ENCODE measurements at regions not wholly inside any gene's neighbourhood (a gene's known extent, or its start where the extent isn't known, plus 50 kb on each side); places are given as distances from the start of the nearest gene placed in this dataset.

- Histone ChIP-seq H3K4me1 (ENCODE audit: control insufficient read depth in 3 of 3, insufficient read depth in 3 of 3, low read length in 3 of 3) (peaks cover 24 to 36% (median 35%) of the 10 kb centered on the region in 3 donors), H3K9ac (ENCODE audit: low read depth in 1 of 3, low read length in 3 of 3) (no peak overlapping the region), H3K4me3 (ENCODE audit: low read length in 3 of 3) (no peak overlapping the region), H3K27me3 (ENCODE audit: control insufficient read depth in 3 of 3, insufficient read depth in 3 of 3, low read length in 3 of 3) (peaks cover 0 to 10% (median 9%) of the 10 kb centered on the region in 3 donors), H3K9me3 (ENCODE audit: control insufficient read depth in 3 of 3, low read length in 3 of 3) (no peaks in the 10 kb centered on the region), H3K27ac (ENCODE audit: low read depth, low read length) (no peak overlapping the region), H3K36me3 (ENCODE audit: control insufficient read depth in 3 of 3, insufficient read depth in 3 of 3, low read length in 3 of 3) (no peaks in the 10 kb centered on the region)
Measured at GRCh38 chr21:43357715-43358430, 69.1 kb downstream of the SIK1 start.

DNA sequence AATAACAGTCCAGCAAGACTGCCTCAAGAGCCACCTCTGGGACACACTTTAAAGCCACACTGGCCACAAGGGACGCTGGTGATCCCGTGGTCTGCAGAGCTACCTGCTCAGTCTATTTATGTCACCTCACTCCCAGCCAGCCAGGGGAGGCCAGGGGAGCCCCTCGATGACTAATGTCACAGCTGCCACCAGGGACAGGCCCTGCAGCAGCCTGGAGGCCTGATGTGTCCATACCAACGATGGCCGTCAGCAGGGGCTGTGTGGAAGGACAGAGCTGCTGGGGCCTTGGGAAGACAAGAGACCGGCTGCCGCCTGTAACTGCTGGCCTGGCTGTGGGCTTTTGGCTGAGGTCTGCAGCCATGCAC is 71.0 kb downstream of the SIK1 start:
- Histone ChIP-seq H3K27me3 (ENCODE audit: control insufficient read depth in 3 of 3, insufficient read depth in 3 of 3, low read length in 3 of 3) (peaks cover 0 to 10% (median 9%) of the 10 kb centered on the region in 3 donors), H3K27ac (ENCODE audit: low read depth, low read length) (no peak overlapping the region), H3K9ac (ENCODE audit: low read depth in 1 of 3, low read length in 3 of 3) (no peak overlapping the region), H3K9me3 (ENCODE audit: control insufficient read depth in 3 of 3, low read length in 3 of 3) (no peaks in the 10 kb centered on the region), H3K4me3 (ENCODE audit: low read length in 3 of 3) (no peak overlapping the region), H3K4me1 (ENCODE audit: control insufficient read depth in 3 of 3, insufficient read depth in 3 of 3, low read length in 3 of 3) (peaks cover 6 to 16% (median 16%) of the 10 kb centered on the region in 3 donors), H3K36me3 (ENCODE audit: control insufficient read depth in 3 of 3, insufficient read depth in 3 of 3, low read length in 3 of 3) (no peaks in the 10 kb centered on the region)

GRCh38 chr21:43355266-43355924 is 71.5 kb downstream of the SIK1 start:
- Histone ChIP-seq H3K27ac (ENCODE audit: low read depth, low read length) (no peak overlapping the region), H3K4me3 (ENCODE audit: low read length in 3 of 3) (no peak overlapping the region), H3K9ac (ENCODE audit: low read depth in 1 of 3, low read length in 3 of 3) (no peak overlapping the region), H3K4me1 (ENCODE audit: control insufficient read depth in 3 of 3, insufficient read depth in 3 of 3, low read length in 3 of 3) (peaks cover 5 to 11% (median 11%) of the 10 kb centered on the region in 3 donors), H3K9me3 (ENCODE audit: control insufficient read depth in 3 of 3, low read length in 3 of 3) (no peaks in the 10 kb centered on the region), H3K36me3 (ENCODE audit: control insufficient read depth in 3 of 3, insufficient read depth in 3 of 3, low read length in 3 of 3) (no peaks in the 10 kb centered on the region), H3K27me3 (ENCODE audit: control insufficient read depth in 3 of 3, insufficient read depth in 3 of 3, low read length in 3 of 3) (peaks cover 0 to 10% (median 9%) of the 10 kb centered on the region in 3 donors)

DNA sequence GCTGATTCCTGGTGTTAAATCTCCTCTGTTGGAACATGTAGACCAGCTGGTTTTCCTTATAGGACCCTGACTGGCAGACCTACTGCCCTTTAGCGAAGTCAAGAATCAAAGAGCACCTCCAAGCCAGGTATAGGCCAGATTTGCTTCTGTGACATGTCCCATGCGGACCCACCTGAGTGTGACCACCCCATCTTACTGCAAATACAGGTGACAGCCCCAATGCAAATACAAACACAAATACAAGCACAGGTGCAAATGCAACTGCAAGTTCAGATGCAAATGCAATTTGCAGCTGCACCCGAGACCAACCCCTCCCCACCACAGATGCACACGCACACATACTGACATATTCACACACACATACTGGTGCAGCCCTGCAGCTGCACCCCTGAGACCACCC is 72.3 kb downstream of the SIK1 start:
- Histone ChIP-seq H3K4me1 (ENCODE audit: control insufficient read depth in 3 of 3, insufficient read depth in 3 of 3, low read length in 3 of 3) (peaks cover 5 to 11% (median 7%) of the 10 kb centered on the region in 3 donors), H3K36me3 (ENCODE audit: control insufficient read depth in 3 of 3, insufficient read depth in 3 of 3, low read length in 3 of 3) (no peaks in the 10 kb centered on the region), H3K9me3 (ENCODE audit: control insufficient read depth in 3 of 3, low read length in 3 of 3) (no peaks in the 10 kb centered on the region), H3K9ac (ENCODE audit: low read depth in 1 of 3, low read length in 3 of 3) (no peak overlapping the region), H3K27me3 (ENCODE audit: control insufficient read depth in 3 of 3, insufficient read depth in 3 of 3, low read length in 3 of 3) (peaks cover 0 to 10% (median 9%) of the 10 kb centered on the region in 3 donors), H3K27ac (ENCODE audit: low read depth, low read length) (no peak overlapping the region), H3K4me3 (ENCODE audit: low read length in 3 of 3) (no peak overlapping the region)

- Histone ChIP-seq H3K4me1 (ENCODE audit: control insufficient read depth in 3 of 3, insufficient read depth in 3 of 3, low read length in 3 of 3) (peaks cover 2 to 6% (median 6%) of the 10 kb centered on the region in 3 donors), H3K27ac (ENCODE audit: low read depth, low read length) (no peak overlapping the region), H3K36me3 (ENCODE audit: control insufficient read depth in 3 of 3, insufficient read depth in 3 of 3, low read length in 3 of 3) (no peaks in the 10 kb centered on the region), H3K4me3 (ENCODE audit: low read length in 3 of 3) (no peak overlapping the region), H3K9ac (ENCODE audit: low read depth in 1 of 3, low read length in 3 of 3) (no peak overlapping the region), H3K9me3 (ENCODE audit: control insufficient read depth in 3 of 3, low read length in 3 of 3) (no peaks in the 10 kb centered on the region), H3K27me3 (ENCODE audit: control insufficient read depth in 3 of 3, insufficient read depth in 3 of 3, low read length in 3 of 3) (peaks cover 0 to 10% (median 7%) of the 10 kb centered on the region in 3 donors)
Measured at GRCh38 chr21:43354026-43354420, 72.9 kb downstream of the SIK1 start.

DNA sequence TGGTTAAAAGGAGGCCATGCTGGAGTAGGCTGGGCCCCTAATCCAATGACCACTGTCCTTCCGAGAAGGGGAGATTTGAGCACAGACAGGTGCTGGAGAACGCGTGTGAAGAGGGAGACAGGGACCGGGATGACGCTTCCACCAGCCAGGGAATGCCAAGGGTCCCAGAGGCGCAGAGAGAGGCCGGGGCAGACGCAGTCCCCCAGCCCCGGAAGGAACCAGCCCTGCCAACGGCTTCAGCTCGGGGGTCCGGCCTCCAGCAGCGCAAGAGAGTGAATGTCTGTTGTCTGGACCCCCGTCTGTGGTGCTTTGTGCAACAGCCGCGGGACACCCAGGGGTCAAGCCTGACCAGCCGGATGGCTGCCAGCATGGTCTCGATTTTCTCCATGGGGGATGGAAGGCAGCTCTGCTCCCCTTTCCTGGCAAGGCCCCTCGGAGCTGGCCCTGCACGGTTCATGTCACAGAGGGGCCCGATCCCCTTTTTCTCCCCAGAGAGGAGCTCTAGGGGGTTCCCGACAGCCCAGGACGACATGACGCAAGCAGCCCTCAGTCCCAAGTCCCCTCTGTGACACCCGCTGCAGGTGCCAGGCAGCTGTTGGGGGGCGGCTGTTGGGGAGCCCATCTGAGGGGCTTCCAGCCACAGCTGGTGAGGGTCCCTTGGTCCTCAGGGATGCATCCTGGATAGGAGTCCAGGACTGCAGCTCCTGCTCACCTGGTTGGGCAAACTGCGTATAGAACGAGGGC is 73.5 kb downstream of the SIK1 start:
- no peak overlapping the region for H3K4me3 ChIP-seq (ENCODE audit: low read length in 3 of 3)
- peaks cover 0 to 10% (median 5%) of the 10 kb centered on the region in 3 donors for H3K27me3 ChIP-seq (ENCODE audit: control insufficient read depth in 3 of 3, insufficient read depth in 3 of 3, low read length in 3 of 3)
- H3K9ac ChIP-seq (ENCODE audit: low read depth in 1 of 3, low read length in 3 of 3): no peak overlapping the region
- H3K4me1 ChIP-seq (ENCODE audit: control insufficient read depth in 3 of 3, insufficient read depth in 3 of 3, low read length in 3 of 3): peaks cover 0 to 5% (median 3%) of the 10 kb centered on the region in 3 donors
- H3K27ac ChIP-seq (ENCODE audit: low read depth, low read length): no peak overlapping the region
- no peaks in the 10 kb centered on the region for H3K36me3 ChIP-seq (ENCODE audit: control insufficient read depth in 3 of 3, insufficient read depth in 3 of 3, low read length in 3 of 3)
- H3K9me3 ChIP-seq (ENCODE audit: control insufficient read depth in 3 of 3, low read length in 3 of 3): no peaks in the 10 kb centered on the region

DNA sequence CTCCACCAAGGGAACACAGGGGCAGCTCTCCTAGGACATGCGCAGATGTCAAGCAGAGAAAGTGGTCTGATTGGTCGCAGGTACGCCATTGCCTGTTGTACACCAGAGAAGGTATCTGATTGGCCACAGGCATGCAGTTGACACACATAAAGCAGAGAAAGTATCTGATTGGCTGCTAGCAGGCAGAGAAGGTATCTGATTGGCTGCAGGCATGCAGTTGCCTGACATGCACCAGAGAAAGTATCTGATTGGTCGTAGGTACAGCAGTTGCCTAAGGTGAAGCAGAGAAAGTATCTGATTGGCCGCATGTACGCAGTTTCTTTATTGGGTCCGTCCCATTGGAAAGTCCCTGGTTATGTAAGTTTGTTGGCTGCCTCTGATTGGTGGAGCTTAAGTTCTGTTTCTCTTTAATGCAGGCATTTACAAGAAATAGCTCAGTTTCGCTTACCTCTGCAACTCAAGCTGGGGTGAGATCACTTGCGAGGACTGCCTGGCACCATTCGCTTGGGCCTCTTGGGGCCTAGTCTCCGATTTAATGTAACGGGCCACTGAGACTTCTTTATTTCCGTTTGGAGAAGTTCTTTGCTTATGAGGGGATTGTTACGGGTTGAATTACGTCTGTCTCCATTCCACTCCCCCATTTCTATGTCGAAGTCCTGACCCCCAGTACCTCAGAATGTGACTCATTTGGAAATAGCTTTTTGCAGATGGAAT is 74.2 kb downstream of the SIK1 start:
- no peak overlapping the region for H3K27ac ChIP-seq (ENCODE audit: low read depth, low read length)
- H3K9me3 ChIP-seq (ENCODE audit: control insufficient read depth in 3 of 3, low read length in 3 of 3): no peaks in the 10 kb centered on the region
- no peak overlapping the region for H3K4me3 ChIP-seq (ENCODE audit: low read length in 3 of 3)
- H3K4me1 ChIP-seq (ENCODE audit: control insufficient read depth in 3 of 3, insufficient read depth in 3 of 3, low read length in 3 of 3): peaks cover 0 to 9% (median 3%) of the 10 kb centered on the region in 3 donors
- peaks cover 0 to 10% (median 5%) of the 10 kb centered on the region in 3 donors for H3K27me3 ChIP-seq (ENCODE audit: control insufficient read depth in 3 of 3, insufficient read depth in 3 of 3, low read length in 3 of 3)
- no peaks in the 10 kb centered on the region for H3K36me3 ChIP-seq (ENCODE audit: control insufficient read depth in 3 of 3, insufficient read depth in 3 of 3, low read length in 3 of 3)
- no peak overlapping the region for H3K9ac ChIP-seq (ENCODE audit: low read depth in 1 of 3, low read length in 3 of 3)

DNA sequence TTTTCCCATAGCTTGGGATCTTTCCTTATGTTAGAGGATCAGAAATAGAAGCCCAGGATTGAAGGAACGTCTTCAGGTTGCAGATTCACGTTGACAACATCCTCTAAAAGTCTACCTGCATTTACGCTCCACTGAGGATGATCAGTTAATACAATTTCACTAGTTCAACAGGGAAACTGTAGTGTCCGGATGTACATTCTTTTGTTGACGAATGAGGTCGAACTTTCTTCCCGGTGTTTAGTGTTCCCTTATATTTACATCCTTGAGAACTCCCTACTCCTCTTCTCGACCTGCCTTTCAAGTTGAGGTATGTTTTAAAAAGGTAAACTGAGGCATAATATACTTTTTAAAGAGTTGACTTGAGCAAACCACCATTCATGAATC is 74.8 kb downstream of the SIK1 start:
- Histone ChIP-seq H3K27me3 (ENCODE audit: control insufficient read depth in 3 of 3, insufficient read depth in 3 of 3, low read length in 3 of 3) (peaks cover 0 to 10% (median 5%) of the 10 kb centered on the region in 3 donors), H3K27ac (ENCODE audit: low read depth, low read length) (no peak overlapping the region), H3K4me3 (ENCODE audit: low read length in 3 of 3) (no peak overlapping the region), H3K4me1 (ENCODE audit: control insufficient read depth in 3 of 3, insufficient read depth in 3 of 3, low read length in 3 of 3) (peaks cover 0 to 9% (median 3%) of the 10 kb centered on the region in 3 donors), H3K9me3 (ENCODE audit: control insufficient read depth in 3 of 3, low read length in 3 of 3) (no peaks in the 10 kb centered on the region), H3K36me3 (ENCODE audit: control insufficient read depth in 3 of 3, insufficient read depth in 3 of 3, low read length in 3 of 3) (no peaks in the 10 kb centered on the region), H3K9ac (ENCODE audit: low read depth in 1 of 3, low read length in 3 of 3) (no peak overlapping the region)

GRCh38 chr21:43351501-43352153 is 75.3 kb downstream of the SIK1 start:
- H3K27ac ChIP-seq (ENCODE audit: low read depth, low read length): no peak overlapping the region
- H3K9me3 ChIP-seq (ENCODE audit: control insufficient read depth in 3 of 3, low read length in 3 of 3): no peaks in the 10 kb centered on the region
- H3K27me3 ChIP-seq (ENCODE audit: control insufficient read depth in 3 of 3, insufficient read depth in 3 of 3, low read length in 3 of 3): peaks cover 0 to 10% (median 5%) of the 10 kb centered on the region in 3 donors
- H3K36me3 ChIP-seq (ENCODE audit: control insufficient read depth in 3 of 3, insufficient read depth in 3 of 3, low read length in 3 of 3): no peaks in the 10 kb centered on the region
- peaks cover 0 to 9% (median 3%) of the 10 kb centered on the region in 3 donors for H3K4me1 ChIP-seq (ENCODE audit: control insufficient read depth in 3 of 3, insufficient read depth in 3 of 3, low read length in 3 of 3)
- no peak overlapping the region for H3K4me3 ChIP-seq (ENCODE audit: low read length in 3 of 3)
- H3K9ac ChIP-seq (ENCODE audit: low read depth in 1 of 3, low read length in 3 of 3): no peak overlapping the region
